Retinal pigment epithelial cell (primary cell): ENCODE measurements at regions not wholly inside any gene's neighbourhood (a gene's known extent, or its start where the extent isn't known, plus 50 kb on each side); places are given as distances from the start of the nearest gene placed in this dataset.

Source experiments
- DNase-seq: peaks from one replicate; pipeline ENCODE4 v3.0.0-alpha.2; 2010; ENCODE audit warnings: low read depth
- H3K4me3 ChIP-seq: 2 replicates; pipeline ENCODE4 v1.5.1; 2011; ENCODE audit warnings: mild to moderate bottlenecking, low read length, control low read depth, moderate library complexity
- TF ChIP-seq, protein P1 (sequence below): conservative IDR thresholded peaks from 2 replicates; pipeline ENCODE4 v1.5.1; 2011; ENCODE audit warnings: low read depth, low read length, control low read depth, inconsistent platforms

DNA sequence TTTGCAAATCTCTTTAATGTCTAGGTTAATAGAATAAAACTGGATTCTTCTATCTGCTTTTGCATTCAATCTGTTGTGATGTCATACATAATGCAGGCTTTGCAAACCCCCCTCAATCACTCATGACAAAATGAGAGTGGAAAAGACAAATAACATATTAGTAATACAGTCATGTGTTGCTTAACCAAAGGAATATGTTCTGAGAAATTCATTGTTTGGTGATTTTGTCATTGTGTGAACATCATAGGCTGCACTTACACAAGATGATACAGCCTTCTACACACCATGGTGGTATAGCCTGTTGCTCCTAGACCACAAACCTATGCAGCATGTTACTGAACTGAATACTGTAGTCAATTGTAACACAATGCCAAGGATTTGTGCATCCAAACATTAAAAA is 87.3 kb upstream of the SEC61G start:
- no peak overlapping the region for H3K4me3 ChIP-seq
- DNase-seq = no peak
- TF ChIP-seq, protein P1, sequence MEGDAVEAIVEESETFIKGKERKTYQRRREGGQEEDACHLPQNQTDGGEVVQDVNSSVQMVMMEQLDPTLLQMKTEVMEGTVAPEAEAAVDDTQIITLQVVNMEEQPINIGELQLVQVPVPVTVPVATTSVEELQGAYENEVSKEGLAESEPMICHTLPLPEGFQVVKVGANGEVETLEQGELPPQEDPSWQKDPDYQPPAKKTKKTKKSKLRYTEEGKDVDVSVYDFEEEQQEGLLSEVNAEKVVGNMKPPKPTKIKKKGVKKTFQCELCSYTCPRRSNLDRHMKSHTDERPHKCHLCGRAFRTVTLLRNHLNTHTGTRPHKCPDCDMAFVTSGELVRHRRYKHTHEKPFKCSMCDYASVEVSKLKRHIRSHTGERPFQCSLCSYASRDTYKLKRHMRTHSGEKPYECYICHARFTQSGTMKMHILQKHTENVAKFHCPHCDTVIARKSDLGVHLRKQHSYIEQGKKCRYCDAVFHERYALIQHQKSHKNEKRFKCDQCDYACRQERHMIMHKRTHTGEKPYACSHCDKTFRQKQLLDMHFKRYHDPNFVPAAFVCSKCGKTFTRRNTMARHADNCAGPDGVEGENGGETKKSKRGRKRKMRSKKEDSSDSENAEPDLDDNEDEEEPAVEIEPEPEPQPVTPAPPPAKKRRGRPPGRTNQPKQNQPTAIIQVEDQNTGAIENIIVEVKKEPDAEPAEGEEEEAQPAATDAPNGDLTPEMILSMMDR = no peak

DNA sequence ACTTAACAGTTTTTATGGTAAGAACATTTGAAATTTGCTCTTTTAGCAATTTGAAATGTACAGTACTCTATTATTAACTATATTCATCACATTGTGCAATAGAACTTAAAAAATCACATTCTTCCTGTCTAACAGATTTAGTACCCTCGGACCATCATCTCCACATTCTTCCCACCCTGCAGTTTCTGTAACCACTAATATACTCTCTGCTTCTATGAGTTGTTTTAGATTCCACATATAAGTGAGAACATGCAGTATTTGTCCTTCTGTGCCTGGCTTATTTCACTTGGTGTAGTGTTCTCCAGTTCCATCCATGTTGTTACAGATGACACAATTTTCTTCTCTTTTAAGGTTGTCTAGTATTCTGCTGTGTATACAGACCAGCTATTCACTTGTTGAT is 88.9 kb upstream of the SEC61G start:
- no peak for DNase-seq
- TF ChIP-seq, protein P1 = no peak
- H3K4me3 ChIP-seq = no peak overlapping the region

DNA sequence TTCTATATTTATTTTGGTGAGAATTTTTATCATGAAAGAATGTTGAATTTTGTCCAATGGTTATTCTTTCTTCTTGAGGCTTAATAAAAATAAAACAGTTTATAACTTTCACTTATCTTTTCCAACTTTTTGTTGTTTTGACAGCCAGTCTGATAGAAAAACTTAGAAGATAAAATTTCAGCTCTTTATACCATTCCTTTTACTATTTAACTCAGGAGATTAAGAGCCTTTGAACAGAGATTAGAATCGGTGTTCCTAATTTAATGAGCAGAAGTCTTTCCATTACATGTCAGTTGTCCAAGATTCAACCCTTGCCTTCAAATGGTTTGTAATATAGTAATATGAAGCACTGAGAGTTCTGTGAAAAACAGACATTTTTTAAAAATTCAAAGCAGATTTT is 97.8 kb upstream of the SEC61G start:
- TF ChIP-seq, protein P1 = no peak
- no peak for DNase-seq
- H3K4me3 ChIP-seq = no peak overlapping the region

GRCh38 chr7:54857294-54857693 is 98.3 kb upstream of the SEC61G start:
- no peak overlapping the region for H3K4me3 ChIP-seq
- TF ChIP-seq, protein P1 = no peak

DNA sequence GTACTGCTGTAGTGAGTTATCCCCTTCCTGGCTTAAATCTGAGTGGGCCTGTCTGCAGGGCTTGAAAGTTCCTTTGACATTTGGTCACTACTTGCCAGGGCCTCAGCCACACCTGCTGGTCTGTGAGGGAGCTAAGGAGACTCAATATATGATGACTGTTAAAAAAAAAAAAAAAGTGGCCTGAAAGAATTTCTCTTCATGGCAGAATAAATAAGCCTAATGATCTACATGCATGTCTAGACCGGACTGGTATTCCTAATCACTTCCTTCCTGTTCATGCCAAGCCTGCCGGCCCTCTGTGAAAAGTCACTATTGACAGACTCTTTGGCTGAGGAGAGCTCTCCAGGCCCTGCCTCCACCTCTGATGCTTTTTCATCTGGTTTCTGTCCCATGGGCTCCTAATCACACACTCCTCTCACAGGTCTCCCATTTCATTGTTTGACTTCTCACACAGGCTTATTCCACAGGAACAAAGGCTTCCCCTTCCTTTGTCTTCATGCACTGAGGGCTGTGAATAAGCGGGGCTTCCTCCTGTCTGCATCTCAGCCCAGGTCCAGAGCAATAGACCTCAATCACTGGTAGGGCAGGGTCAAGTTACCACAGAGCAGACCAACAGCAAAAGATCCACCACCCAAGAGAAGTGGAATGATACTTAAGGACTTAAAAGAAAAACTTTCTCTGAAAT is 99.1 kb upstream of the SEC61G start:
- TF ChIP-seq, protein P1 = no peak
- DNase-seq = no peak
- H3K4me3 ChIP-seq = no peak overlapping the region

More at GRCh38 chr7:54857294-54857693, 98.3 kb upstream of the SEC61G start:
- no peak for DNase-seq

GRCh38 chr7:54859066-54859465 is 100.1 kb upstream of the SEC61G start:
- TF ChIP-seq, protein P1 = no peak
- DNase-seq = no peak
- no peak overlapping the region for H3K4me3 ChIP-seq

- no peak overlapping the region for H3K4me3 ChIP-seq
- no peak for DNase-seq
- TF ChIP-seq, protein P1 = no peak
Measured at GRCh38 chr7:54859545-54859944, 100.5 kb upstream of the SEC61G start.
